Fibroblast of pulmonary artery (primary cell): ENCODE measurements at regions not wholly inside any gene's neighbourhood (a gene's known extent, or its start where the extent isn't known, plus 50 kb on each side); places are given as distances from the start of the nearest gene placed in this dataset.

Source experiments
- DNase-seq: peaks from one replicate; pipeline ENCODE4 v3.0.0-alpha.2; 2010; ENCODE audit warnings: low read depth
- H3K4me3 ChIP-seq: replicated peaks from 2 replicates; pipeline ENCODE4 v1.5.1; 2011; ENCODE audit warnings: low read depth, mild to moderate bottlenecking, control low read depth, low read length, moderate library complexity
- CTCF ChIP-seq: IDR thresholded peaks from 2 replicates; pipeline ENCODE4 v1.5.1; 2011; ENCODE audit warnings: mild to moderate bottlenecking, control low read depth, low read length, inconsistent platforms; ENCODE audit errors: missing control alignments

DNA sequence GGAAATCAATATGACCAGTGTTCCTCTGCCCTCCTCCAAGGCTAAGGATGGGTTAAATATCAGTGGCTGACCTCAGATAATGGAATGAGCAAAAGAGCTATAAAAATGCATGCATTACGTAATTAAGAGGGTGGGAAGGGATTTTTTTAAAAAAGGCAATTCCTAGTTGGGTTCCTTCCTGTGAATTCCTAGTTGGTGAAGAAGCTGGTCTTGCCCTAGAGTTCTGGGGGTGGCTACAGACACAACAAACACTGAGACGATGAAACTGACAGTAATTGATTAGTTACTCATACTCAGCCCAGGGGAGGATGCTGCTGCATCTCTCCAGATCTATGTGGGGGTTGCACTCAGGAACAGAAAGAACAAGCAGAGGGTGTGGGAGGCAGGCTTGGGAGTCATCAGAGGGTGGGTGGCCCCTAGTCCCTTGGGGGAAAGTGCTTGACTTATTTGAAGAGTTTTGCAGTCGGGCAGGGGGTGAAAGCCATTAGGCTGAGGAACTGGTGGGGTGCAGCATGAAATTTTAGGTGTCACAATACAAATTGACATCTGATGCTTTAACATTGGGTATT, 662.0 kb upstream of the FRG1 start:
- DNase-seq = no peak
- no peak for TF ChIP-seq CTCF
- no peak overlapping the region for H3K4me3 ChIP-seq

- no peak for TF ChIP-seq CTCF
- H3K4me3 ChIP-seq = no peak overlapping the region
- peak; percentile 0 for DNase-seq
Observed at GRCh38 chr4:189279188-189279587, 661.5 kb upstream of the FRG1 start.

GRCh38 chr4:189285377-189285776, 655.3 kb upstream of the FRG1 start:
- no peak overlapping the region for H3K4me3 ChIP-seq
- TF ChIP-seq CTCF = no peak
- DNase-seq = no peak

DNA sequence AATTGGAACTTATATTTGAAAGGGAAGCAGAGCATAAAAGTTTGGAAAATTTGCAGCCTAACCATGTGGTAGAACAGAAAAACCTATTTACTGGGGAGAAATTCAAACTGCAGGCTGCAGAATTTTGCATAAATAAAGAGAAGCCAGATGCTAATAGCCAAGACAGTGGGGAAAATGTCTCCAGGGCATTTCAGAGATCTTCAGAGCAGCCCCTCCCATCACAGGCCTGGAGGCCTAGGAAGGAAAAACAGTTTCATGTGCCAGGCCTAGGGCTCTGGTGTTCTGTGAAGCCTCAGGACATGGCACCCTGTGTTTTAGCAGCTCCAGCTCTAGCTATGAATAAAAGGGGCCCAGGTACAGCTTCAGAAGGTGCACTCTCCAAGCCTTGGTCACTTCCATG, 648.7 kb upstream of the FRG1 start:
- DNase-seq = no peak
- TF ChIP-seq CTCF = no peak
- no peak overlapping the region for H3K4me3 ChIP-seq

- no peak for DNase-seq
- no peak for TF ChIP-seq CTCF
- no peak overlapping the region for H3K4me3 ChIP-seq
Observed at GRCh38 chr4:189293459-189293858, 647.2 kb upstream of the FRG1 start.

- H3K4me3 ChIP-seq = no peak overlapping the region
- DNase-seq = no peak
- TF ChIP-seq CTCF = no peak
Observed at GRCh38 chr4:189294574-189294973, 646.1 kb upstream of the FRG1 start.

- no peak for DNase-seq
- TF ChIP-seq CTCF = no peak
- H3K4me3 ChIP-seq = no peak overlapping the region
Observed at GRCh38 chr4:189299706-189300105, 641.0 kb upstream of the FRG1 start.
